ENCODE measurements at regions not wholly inside any gene's neighbourhood (a gene's known extent, or its start where the extent isn't known, plus 50 kb on each side); places are given as distances from the start of the nearest gene placed in this dataset.
A peak's percentile ranks its signal among the peaks of the same experiment; 100 is the strongest.

- Histone ChIP-seq H3K27me3 (no peaks in the 10 kb centered on the region), H3K4me1 (no peaks in the 10 kb centered on the region), H3K9me3 (no peaks in the 10 kb centered on the region), H3K27ac (no peak overlapping the region), H3K4me3 (no peak overlapping the region), H3K36me3 (no peaks in the 10 kb centered on the region)
- intact Hi-C loops (cut with DNase I): no loop called here
- TF ChIP-seq POLR2A (IDR thresholded peaks at IDR 0.05): no peak
- TF ChIP-seq, protein P1, sequence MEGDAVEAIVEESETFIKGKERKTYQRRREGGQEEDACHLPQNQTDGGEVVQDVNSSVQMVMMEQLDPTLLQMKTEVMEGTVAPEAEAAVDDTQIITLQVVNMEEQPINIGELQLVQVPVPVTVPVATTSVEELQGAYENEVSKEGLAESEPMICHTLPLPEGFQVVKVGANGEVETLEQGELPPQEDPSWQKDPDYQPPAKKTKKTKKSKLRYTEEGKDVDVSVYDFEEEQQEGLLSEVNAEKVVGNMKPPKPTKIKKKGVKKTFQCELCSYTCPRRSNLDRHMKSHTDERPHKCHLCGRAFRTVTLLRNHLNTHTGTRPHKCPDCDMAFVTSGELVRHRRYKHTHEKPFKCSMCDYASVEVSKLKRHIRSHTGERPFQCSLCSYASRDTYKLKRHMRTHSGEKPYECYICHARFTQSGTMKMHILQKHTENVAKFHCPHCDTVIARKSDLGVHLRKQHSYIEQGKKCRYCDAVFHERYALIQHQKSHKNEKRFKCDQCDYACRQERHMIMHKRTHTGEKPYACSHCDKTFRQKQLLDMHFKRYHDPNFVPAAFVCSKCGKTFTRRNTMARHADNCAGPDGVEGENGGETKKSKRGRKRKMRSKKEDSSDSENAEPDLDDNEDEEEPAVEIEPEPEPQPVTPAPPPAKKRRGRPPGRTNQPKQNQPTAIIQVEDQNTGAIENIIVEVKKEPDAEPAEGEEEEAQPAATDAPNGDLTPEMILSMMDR (IDR thresholded peaks at IDR 0.05): no peak
- DNase-seq: no peak
- 21% methylated on average over 3 of the region's 3 CpGs for WGBS (ENCODE audit: insufficient coverage, low coverage, low lambda C conversion rate, missing lambda C conversion rate)
- peak in 1 of 4 donors; percentile 41 for ATAC-seq
Observed at GRCh38 chr13:88627071-88627470, 955.9 kb downstream of the SLITRK5 start.

GRCh38 chr13:88628882-88629281 lies 957.7 kb downstream of the SLITRK5 start:
- no peak for TF ChIP-seq POLR2A (IDR thresholded peaks at IDR 0.05)
- TF ChIP-seq, protein P1 (IDR thresholded peaks at IDR 0.05): no peak
- Histone ChIP-seq H3K9me3 (no peaks in the 10 kb centered on the region), H3K4me3 (no peak overlapping the region), H3K4me1 (no peaks in the 10 kb centered on the region), H3K36me3 (no peaks in the 10 kb centered on the region), H3K27me3 (no peaks in the 10 kb centered on the region), H3K27ac (no peak overlapping the region)
- no peak for ATAC-seq
- WGBS (ENCODE audit: insufficient coverage, low coverage, low lambda C conversion rate, missing lambda C conversion rate): no CpG with 5 or more reads among the region's 1 CpG
- no peak for DNase-seq
- intact Hi-C loops (cut with DNase I): no loop called here

DNA sequence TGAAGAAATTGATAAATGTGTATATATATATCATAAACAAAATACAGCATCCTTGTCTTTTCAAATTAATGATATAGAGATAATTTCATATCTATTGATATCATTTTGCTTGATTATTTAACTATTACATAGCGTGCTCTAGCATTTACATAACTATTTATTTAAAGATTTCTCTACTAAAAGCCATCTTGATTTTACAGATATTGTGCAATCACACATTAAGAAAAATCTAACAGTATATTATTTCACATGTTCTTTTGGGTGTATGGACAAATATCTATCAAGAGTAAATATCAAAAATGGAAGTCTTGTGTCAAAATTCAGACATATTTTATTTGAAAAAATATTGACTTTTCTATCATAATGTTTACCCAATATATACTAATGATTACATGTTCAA lies 966.8 kb downstream of the SLITRK5 start:
- 10% methylated on average over 1 of the region's 1 CpG for WGBS (ENCODE audit: insufficient coverage, low coverage, low lambda C conversion rate, missing lambda C conversion rate)
- no peak for ATAC-seq
- H3K4me3 ChIP-seq: no peak overlapping the region
- TF ChIP-seq, protein P1 (IDR thresholded peaks at IDR 0.05): no peak
- no peak for TF ChIP-seq POLR2A (IDR thresholded peaks at IDR 0.05)
- DNase-seq: no peak
- H3K27ac ChIP-seq: no peak overlapping the region
- intact Hi-C loops (cut with DNase I): no loop called here
- H3K9me3 ChIP-seq: no peaks in the 10 kb centered on the region
- no peaks in the 10 kb centered on the region for H3K36me3 ChIP-seq
- no peaks in the 10 kb centered on the region for H3K27me3 ChIP-seq
- H3K4me1 ChIP-seq: no peaks in the 10 kb centered on the region

DNA sequence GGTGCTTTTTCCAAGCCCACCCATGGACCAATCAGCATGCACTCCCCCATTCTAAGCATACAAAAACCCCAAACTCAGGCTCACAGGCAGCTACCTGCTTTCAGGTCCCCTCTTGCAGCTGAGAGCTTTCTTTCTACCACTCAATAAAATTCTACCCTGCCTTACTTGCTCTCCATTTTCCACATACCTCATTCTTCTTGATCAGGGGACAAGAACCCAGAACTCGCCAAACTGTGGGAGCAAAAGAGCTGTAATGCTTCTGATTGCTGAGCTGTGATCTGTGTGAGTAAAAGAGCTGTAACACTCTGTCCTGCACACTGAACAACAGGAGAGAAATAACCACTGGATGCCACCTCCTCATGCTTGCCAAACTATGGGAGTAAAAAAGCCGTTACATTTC lies 972.1 kb downstream of the SLITRK5 start:
- H3K4me1 ChIP-seq: no peaks in the 10 kb centered on the region
- H3K36me3 ChIP-seq: no peaks in the 10 kb centered on the region
- H3K27ac ChIP-seq: no peak overlapping the region
- 21% methylated on average over 2 of the region's 2 CpGs for WGBS (ENCODE audit: insufficient coverage, low coverage, low lambda C conversion rate, missing lambda C conversion rate)
- ATAC-seq (no peak), DNase-seq (no peak)
- H3K27me3 ChIP-seq: no peaks in the 10 kb centered on the region
- no peak overlapping the region for H3K4me3 ChIP-seq
- H3K9me3 ChIP-seq: no peaks in the 10 kb centered on the region
- intact Hi-C loops (cut with DNase I): no loop called here
- no peak for TF ChIP-seq POLR2A (IDR thresholded peaks at IDR 0.05)
- TF ChIP-seq, protein P1 (IDR thresholded peaks at IDR 0.05): no peak
